Endodermal cell (in vitro differentiated cells): ENCODE measurements at regions not wholly inside any gene's neighbourhood (a gene's known extent, or its start where the extent isn't known, plus 50 kb on each side); places are given as distances from the start of the nearest gene placed in this dataset.

ENCODE experiments used
- DNase-seq: peaks from one replicate; pipeline ENCODE4 v3.0.0-alpha.2; 2017
- H3K27ac ChIP-seq: 2 replicates; pipeline ENCODE4 v1.5.1; 2013; ENCODE audit warnings: mild to moderate bottlenecking, low read depth, low read length, moderate library complexity
- H3K27me3 ChIP-seq: 2 replicates; pipeline ENCODE4 v1.6.1; 2013; ENCODE audit warnings: mild to moderate bottlenecking, low read length, moderate library complexity; ENCODE audit not compliant: insufficient read depth, control insufficient read depth, poor library complexity, severe bottlenecking
- H3K36me3 ChIP-seq: 2 replicates; pipeline ENCODE4 v1.7.0; 2013; ENCODE audit warnings: mild to moderate bottlenecking, low read length, moderate library complexity; ENCODE audit not compliant: control insufficient read depth, insufficient read depth
- H3K4me1 ChIP-seq: one replicate; pipeline ENCODE4 v1.7.0; 2013; ENCODE audit warnings: low read length; ENCODE audit not compliant: control insufficient read depth, insufficient read depth
- H3K4me3 ChIP-seq: 2 replicates; pipeline ENCODE4 v1.5.1; 2013; ENCODE audit warnings: mild to moderate bottlenecking, low read length, moderate library complexity
- H3K9ac ChIP-seq: 2 replicates; pipeline ENCODE4 v1.6.1; 2013; ENCODE audit warnings: mild to moderate bottlenecking, low read length, moderate library complexity; ENCODE audit not compliant: poor library complexity, severe bottlenecking; ENCODE audit errors: extremely low read depth
- H3K9me3 ChIP-seq: 2 replicates; pipeline ENCODE4 v1.6.1; 2013; ENCODE audit warnings: mild to moderate bottlenecking, low read length, moderate library complexity; ENCODE audit not compliant: control insufficient read depth
- H3K27ac Mint-ChIP-seq: 2 replicates; pipeline ENCODE4 v1.8.0; 2020; ENCODE audit warnings: mixed read lengths
- H3K27me3 Mint-ChIP-seq: 2 replicates; pipeline ENCODE4 v1.8.0; 2021; ENCODE audit warnings: mild to moderate bottlenecking, mixed read lengths; ENCODE audit not compliant: insufficient read depth
- H3K36me3 Mint-ChIP-seq: 2 replicates; pipeline ENCODE4 v1.8.0; 2020; ENCODE audit warnings: low read depth, mixed read lengths
- H3K4me1 Mint-ChIP-seq: 2 replicates; pipeline ENCODE4 v1.8.0; 2020; ENCODE audit warnings: mixed read lengths
- H3K4me3 Mint-ChIP-seq: 2 replicates; pipeline ENCODE4 v1.8.0; 2020; ENCODE audit warnings: mild to moderate bottlenecking, moderate library complexity, mixed read lengths
- H3K9me3 Mint-ChIP-seq: 2 replicates; pipeline ENCODE4 v1.8.0; 2020; ENCODE audit warnings: mild to moderate bottlenecking, mixed read lengths
- CTCF ChIP-seq: fragments of 200-600 bp; sonication (generic); conservative IDR thresholded peaks from 2 replicates; pipeline ENCODE4 v1.5.0; 2021; ENCODE audit warnings: antibody characterized with exemption, mild to moderate bottlenecking
- WGBS, 2 experiments: methylation state at CpG; one replicate each; pipeline versions ENCODE4 v1.1.5 to v1.1.7; 2013; ENCODE audit warnings: missing lambda C conversion rate in 2 of 2, mixed read lengths in 1 of 2; ENCODE audit not compliant: insufficient coverage in 1 of 2, insufficient read length in 1 of 2; 5-methylcytosine and 5-hydroxymethylcytosine counted together

- H3K4me3 ChIP-seq: no peak overlapping the region
- TF ChIP-seq CTCF: no peak
These were observed 141.6 kb upstream of the NPY2R start for GRCh38 chr4:155066871-155067270.

GRCh38 chr4:155071962-155072361 lies 136.5 kb upstream of the NPY2R start:
- H3K36me3 Mint-ChIP-seq: no peaks in the 10 kb centered on the region
- H3K9me3 ChIP-seq: no peaks in the 10 kb centered on the region
- no peak overlapping the region for H3K4me3 ChIP-seq
- H3K4me1 ChIP-seq: no peaks in the 10 kb centered on the region
- H3K27ac ChIP-seq: no peak overlapping the region
- no peaks in the 10 kb centered on the region for H3K27me3 ChIP-seq
- H3K27ac Mint-ChIP-seq: no peak overlapping the region
- DNase-seq: no peak
- 92 to 96% methylated on average over 2 of the region's 2 CpGs for WGBS, 2 experiments
- H3K9ac ChIP-seq: no peak overlapping the region
- no peak for TF ChIP-seq CTCF
- no peaks in the 10 kb centered on the region for H3K27me3 Mint-ChIP-seq
- H3K36me3 ChIP-seq: no peaks in the 10 kb centered on the region
- H3K9me3 Mint-ChIP-seq: peaks cover 4% of the 10 kb centered on the region
- H3K4me3 Mint-ChIP-seq: no peak overlapping the region
- H3K4me1 Mint-ChIP-seq: no peaks in the 10 kb centered on the region

More at GRCh38 chr4:155066871-155067270, 141.6 kb upstream of the NPY2R start:
- Mint-ChIP-seq H3K36me3 (no peaks in the 10 kb centered on the region), H3K4me3 (no peak overlapping the region), H3K4me1 (no peaks in the 10 kb centered on the region), H3K27ac (no peak overlapping the region), H3K27me3 (no peaks in the 10 kb centered on the region), H3K9me3 (peaks cover 4% of the 10 kb centered on the region)
- Histone ChIP-seq H3K27me3 (no peaks in the 10 kb centered on the region), H3K9ac (no peak overlapping the region), H3K9me3 (no peaks in the 10 kb centered on the region), H3K27ac (no peak overlapping the region), H3K4me1 (no peaks in the 10 kb centered on the region), H3K36me3 (no peaks in the 10 kb centered on the region)
- DNase-seq: no peak

GRCh38 chr4:155072417-155072816 lies 136.0 kb upstream of the NPY2R start:
- Histone ChIP-seq H3K4me1 (no peaks in the 10 kb centered on the region), H3K27me3 (no peaks in the 10 kb centered on the region), H3K9ac (no peak overlapping the region), H3K4me3 (no peak overlapping the region), H3K9me3 (no peaks in the 10 kb centered on the region), H3K27ac (no peak overlapping the region), H3K36me3 (no peaks in the 10 kb centered on the region)
- H3K4me3 Mint-ChIP-seq: no peak overlapping the region
- no peaks in the 10 kb centered on the region for H3K4me1 Mint-ChIP-seq
- H3K27ac Mint-ChIP-seq: no peak overlapping the region
- 90% methylated on average over 4 of the region's 4 CpGs; no CpG with 5 or more reads in 1 of the 2 experiments for WGBS, 2 experiments
- no peak for TF ChIP-seq CTCF
- peaks cover 4% of the 10 kb centered on the region for H3K9me3 Mint-ChIP-seq
- DNase-seq: no peak
- no peaks in the 10 kb centered on the region for H3K36me3 Mint-ChIP-seq
- H3K27me3 Mint-ChIP-seq: no peaks in the 10 kb centered on the region
